Activated T-helper 2 cell treated with anti-CD3 and anti-CD28 coated beads, Interferon-gamma antibody, Interleukin-2, Interleukin-4, amounts not matched to agents 10 μg/mL and 5 μg/mL and 100 μg/mL, durations not matched to agents 14 hours and 24 hours and 36 hours (primary cell): ENCODE measurements at regions not wholly inside any gene's neighbourhood (a gene's known extent, or its start where the extent isn't known, plus 50 kb on each side); places are given as distances from the start of the nearest gene placed in this dataset.

Source experiments
- DNase-seq: peaks from one replicate; pipeline ENCODE4 v3.0.0; 2021; ENCODE audit warnings: low spot score
- H3K27ac Mint-ChIP-seq: one replicate; pipeline ENCODE4 v1.8.0; 2021; ENCODE audit warnings: mixed read lengths
- H3K27me3 Mint-ChIP-seq: one replicate; pipeline ENCODE4 v1.8.0; 2021; ENCODE audit warnings: low read depth, mixed read lengths
- H3K36me3 Mint-ChIP-seq: one replicate; pipeline ENCODE4 v1.8.0; 2021; ENCODE audit warnings: low read depth, mixed read lengths
- H3K4me1 Mint-ChIP-seq: one replicate; pipeline ENCODE4 v1.8.0; 2021; ENCODE audit warnings: low read depth, mixed read lengths
- H3K4me3 Mint-ChIP-seq: one replicate; pipeline ENCODE4 v1.8.0; 2021; ENCODE audit warnings: low read depth, mild to moderate bottlenecking, moderate library complexity, mixed read lengths
- H3K9me3 Mint-ChIP-seq: one replicate; pipeline ENCODE4 v1.8.0; 2021; ENCODE audit warnings: mixed read lengths
- intact Hi-C: fragments of 100-400 bp; cut with micrococcal nuclease; formaldehyde crosslinking; loops from one replicate; pipeline ENCODE4 v1.15.1; 2023

- intact Hi-C loops = no loop called here
- peaks cover 8% of the 10 kb centered on the region for H3K9me3 Mint-ChIP-seq
- H3K4me3 Mint-ChIP-seq = no peak overlapping the region
- H3K27me3 Mint-ChIP-seq = no peaks in the 10 kb centered on the region
- no peaks in the 10 kb centered on the region for H3K36me3 Mint-ChIP-seq
- no peaks in the 10 kb centered on the region for H3K4me1 Mint-ChIP-seq
- DNase-seq = no peak
- no peak overlapping the region for H3K27ac Mint-ChIP-seq
These were observed 348.7 kb upstream of the AJAP1 start for GRCh38 chr1:4305526-4306301.

DNA sequence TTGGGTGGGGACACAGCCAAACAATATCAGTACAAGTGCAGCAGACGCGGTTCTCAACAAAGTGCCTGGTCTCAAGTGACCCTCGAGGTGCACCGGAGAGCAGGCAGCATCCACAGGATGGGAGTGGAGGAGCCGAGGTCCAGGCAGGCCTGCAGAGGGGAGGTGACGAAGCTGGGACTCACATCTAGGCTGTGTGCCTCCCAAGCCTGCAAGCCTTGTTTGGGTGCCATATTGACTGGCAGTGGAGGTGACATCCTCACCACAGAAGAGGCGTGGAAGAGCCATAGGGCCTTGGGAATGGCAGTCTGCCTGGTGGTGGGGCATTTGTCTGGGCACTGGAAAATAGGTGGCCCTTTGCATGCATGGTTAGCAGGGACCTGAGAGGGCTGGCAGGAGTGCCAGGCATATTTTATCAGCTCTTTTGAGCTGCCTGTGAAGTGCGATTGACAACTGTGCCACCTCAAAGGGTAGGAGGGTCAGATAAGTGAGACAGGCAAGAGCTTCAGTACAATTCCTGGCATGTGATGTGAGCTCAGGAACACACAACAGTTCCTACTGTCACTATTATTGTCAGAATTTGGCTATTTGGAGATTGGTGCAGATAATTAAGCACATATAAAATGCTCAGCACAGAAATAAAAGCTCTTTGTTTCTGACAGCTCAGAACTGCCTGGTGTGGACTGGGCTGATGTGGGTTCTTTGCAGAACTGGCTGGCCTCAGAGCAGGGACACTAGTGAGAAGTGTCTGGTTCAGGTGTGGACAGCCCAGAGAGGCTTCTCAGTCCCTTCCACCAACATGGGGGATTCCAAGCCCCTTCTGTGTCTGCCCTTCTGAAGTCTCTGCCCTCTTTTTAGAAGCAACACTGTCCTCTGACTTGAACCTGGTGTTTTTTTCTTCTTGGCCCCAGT, 347.6 kb upstream of the AJAP1 start:
- intact Hi-C loops = no loop called here
- no peaks in the 10 kb centered on the region for H3K27me3 Mint-ChIP-seq
- peaks cover 12% of the 10 kb centered on the region for H3K9me3 Mint-ChIP-seq
- H3K4me3 Mint-ChIP-seq = no peak overlapping the region
- no peaks in the 10 kb centered on the region for H3K4me1 Mint-ChIP-seq
- no peak for DNase-seq
- H3K27ac Mint-ChIP-seq = no peak overlapping the region
- H3K36me3 Mint-ChIP-seq = no peaks in the 10 kb centered on the region

GRCh38 chr1:4307468-4307845, 347.0 kb upstream of the AJAP1 start:
- H3K4me1 Mint-ChIP-seq = no peaks in the 10 kb centered on the region
- no peak overlapping the region for H3K27ac Mint-ChIP-seq
- intact Hi-C loops = no loop called here
- H3K4me3 Mint-ChIP-seq = no peak overlapping the region
- H3K9me3 Mint-ChIP-seq = peaks cover 12% of the 10 kb centered on the region
- no peaks in the 10 kb centered on the region for H3K27me3 Mint-ChIP-seq
- no peaks in the 10 kb centered on the region for H3K36me3 Mint-ChIP-seq
- DNase-seq = no peak

DNA sequence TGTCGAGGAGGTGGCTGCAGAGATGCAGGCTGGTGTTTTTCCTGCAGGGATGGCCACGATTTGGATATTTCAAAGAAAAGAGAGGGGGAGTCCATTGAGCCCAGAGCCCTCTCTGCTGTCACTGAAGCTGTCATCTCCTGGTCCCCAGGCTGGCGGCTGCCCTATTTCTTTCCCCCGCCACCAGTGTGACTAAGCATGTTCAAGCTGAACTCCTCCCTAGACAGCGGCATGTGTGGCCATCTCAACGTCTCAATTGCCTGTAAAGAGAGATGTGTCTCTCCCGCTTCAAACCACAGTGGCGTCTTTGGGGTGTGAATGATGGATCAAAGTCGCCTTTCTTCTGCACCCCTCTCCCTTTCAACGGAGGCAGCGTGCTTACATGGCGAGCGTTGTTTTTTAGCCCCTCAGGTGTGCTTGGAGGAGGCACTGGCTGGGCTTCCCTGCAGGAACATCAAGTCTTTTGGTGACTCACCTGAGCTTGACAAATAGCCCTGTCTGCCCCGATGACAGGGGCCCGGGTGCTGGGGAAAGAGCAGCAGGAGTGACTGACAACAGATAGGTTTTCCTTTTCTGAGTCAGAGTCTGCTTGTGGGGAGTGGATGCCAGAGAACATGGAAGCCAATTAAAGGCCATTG, 346.4 kb upstream of the AJAP1 start:
- Mint-ChIP-seq H3K27ac (no peak overlapping the region), H3K9me3 (peaks cover 13% of the 10 kb centered on the region), H3K36me3 (no peaks in the 10 kb centered on the region), H3K4me3 (no peak overlapping the region), H3K27me3 (no peaks in the 10 kb centered on the region), H3K4me1 (no peaks in the 10 kb centered on the region)
- no peak for DNase-seq
- intact Hi-C loops = no loop called here

DNA sequence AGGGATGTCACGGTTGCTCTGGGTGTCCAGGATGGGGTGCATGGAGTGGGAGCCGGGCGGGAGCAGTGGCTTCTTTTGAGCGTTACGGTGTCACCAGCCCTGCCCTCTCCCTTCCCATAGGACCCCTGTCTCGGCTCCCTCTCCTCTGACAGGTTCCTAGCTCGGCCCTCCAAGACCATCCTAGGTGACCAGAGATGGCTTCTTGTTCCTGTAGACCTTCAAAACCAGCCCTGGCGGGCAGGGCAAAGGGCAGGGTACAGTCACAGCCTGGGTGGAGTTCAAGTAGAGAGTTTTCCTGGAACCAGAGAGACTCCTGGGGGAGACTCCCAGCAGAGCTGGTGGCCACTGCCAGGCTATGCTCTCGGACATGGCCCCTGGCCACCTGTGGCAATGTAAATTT, 345.6 kb upstream of the AJAP1 start:
- no peaks in the 10 kb centered on the region for H3K36me3 Mint-ChIP-seq
- H3K4me1 Mint-ChIP-seq = no peaks in the 10 kb centered on the region
- no peak overlapping the region for H3K27ac Mint-ChIP-seq

DNA sequence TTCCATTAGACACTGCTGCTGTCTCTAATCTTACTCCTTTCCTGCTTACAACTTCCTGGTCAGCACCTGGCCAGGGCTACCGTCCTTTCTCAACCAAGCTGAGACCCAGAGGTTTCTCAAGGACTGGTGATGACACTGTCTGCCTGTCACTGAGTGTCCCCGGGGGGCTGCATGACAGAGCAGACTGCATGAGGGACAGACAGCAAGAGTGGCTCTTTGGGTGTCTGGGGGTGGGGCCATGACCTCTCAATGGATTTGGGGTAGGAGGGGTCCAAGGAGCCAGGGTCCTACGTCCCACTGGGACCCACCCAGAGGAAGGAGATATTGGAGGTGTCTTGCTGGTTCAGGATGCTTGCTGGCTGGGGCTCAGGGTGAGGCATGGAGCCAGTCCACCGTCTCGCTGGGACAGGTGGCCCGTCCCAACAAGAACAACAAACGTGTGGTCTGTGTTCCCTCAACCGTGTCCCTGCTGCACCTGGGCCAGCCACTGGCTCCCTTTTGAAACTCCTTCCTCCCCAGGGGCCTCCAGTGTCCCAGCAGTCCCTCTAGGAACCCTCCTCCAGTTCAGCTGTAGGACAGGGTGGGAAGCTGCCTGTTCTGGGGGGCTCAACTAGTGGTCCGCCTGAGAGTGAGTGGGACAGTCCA, 344.6 kb upstream of the AJAP1 start:
- Mint-ChIP-seq H3K27me3 (no peaks in the 10 kb centered on the region), H3K36me3 (no peaks in the 10 kb centered on the region)
- intact Hi-C loops = no loop called here

More for the DNA sequence above, 345.6 kb upstream of the AJAP1 start:
- H3K27me3 Mint-ChIP-seq = no peaks in the 10 kb centered on the region
- H3K9me3 Mint-ChIP-seq = peaks cover 16% of the 10 kb centered on the region
- intact Hi-C loops = no loop called here
- no peak for DNase-seq
- no peak overlapping the region for H3K4me3 Mint-ChIP-seq

GRCh38 chr1:4310396-4310923, 343.9 kb upstream of the AJAP1 start:
- Mint-ChIP-seq H3K27me3 (no peaks in the 10 kb centered on the region), H3K9me3 (peaks cover 25% of the 10 kb centered on the region), H3K36me3 (no peaks in the 10 kb centered on the region), H3K27ac (no peak overlapping the region), H3K4me1 (no peaks in the 10 kb centered on the region), H3K4me3 (no peak overlapping the region)
- intact Hi-C loops = no loop called here
- no peak for DNase-seq

More for the DNA sequence above, 344.6 kb upstream of the AJAP1 start:
- H3K27ac Mint-ChIP-seq = no peak overlapping the region
- H3K4me1 Mint-ChIP-seq = no peaks in the 10 kb centered on the region
- H3K4me3 Mint-ChIP-seq = no peak overlapping the region
- DNase-seq = no peak
- H3K9me3 Mint-ChIP-seq = peaks cover 21% of the 10 kb centered on the region

DNA sequence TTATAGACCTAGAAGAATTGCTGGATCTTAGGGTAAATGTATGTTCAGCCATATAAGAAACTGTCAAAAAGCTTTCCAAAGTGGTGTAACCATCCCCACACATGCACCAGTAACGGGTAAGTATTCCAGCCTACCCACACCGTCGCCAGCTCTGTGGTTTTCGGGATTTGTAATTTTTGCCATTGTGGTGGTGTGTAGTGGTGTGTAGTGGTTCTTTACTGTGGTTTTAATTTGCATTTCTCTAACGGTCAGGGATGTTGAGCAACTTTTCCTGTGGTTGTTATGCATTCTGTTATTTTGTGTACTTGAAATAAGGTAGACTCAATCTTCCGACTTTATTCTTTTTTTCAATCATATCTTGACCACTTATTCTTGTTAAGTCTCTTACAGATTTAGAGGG, 342.4 kb upstream of the AJAP1 start:
- Mint-ChIP-seq H3K4me1 (no peaks in the 10 kb centered on the region), H3K9me3 (peaks cover 25% of the 10 kb centered on the region), H3K36me3 (no peaks in the 10 kb centered on the region), H3K27me3 (no peaks in the 10 kb centered on the region), H3K27ac (no peak overlapping the region), H3K4me3 (no peak overlapping the region)
- no peak for DNase-seq
- intact Hi-C loops = no loop called here

DNA sequence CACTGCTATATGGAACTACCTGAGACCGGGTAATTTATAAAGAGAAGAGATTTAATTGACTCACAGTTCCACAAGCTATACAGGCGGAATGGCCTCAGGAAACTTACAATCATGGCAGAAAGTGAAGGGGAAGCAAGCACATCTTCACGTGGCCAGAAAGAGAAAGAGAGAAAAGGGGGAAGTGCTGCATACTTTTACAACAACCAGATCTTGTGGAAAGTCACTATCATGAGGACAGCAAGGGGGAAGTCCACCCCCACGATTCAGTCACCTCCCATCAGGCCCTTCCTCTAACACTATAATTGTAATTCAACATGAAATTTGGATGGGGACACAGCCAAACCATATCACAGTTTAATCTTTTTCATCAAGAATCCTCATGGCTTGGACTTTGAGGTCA, 339.2 kb upstream of the AJAP1 start:
- intact Hi-C loops = no loop called here
- Mint-ChIP-seq H3K27me3 (no peaks in the 10 kb centered on the region), H3K27ac (no peak overlapping the region), H3K9me3 (peaks cover 25% of the 10 kb centered on the region), H3K36me3 (no peaks in the 10 kb centered on the region), H3K4me1 (no peaks in the 10 kb centered on the region), H3K4me3 (no peak overlapping the region)
- DNase-seq = no peak

DNA sequence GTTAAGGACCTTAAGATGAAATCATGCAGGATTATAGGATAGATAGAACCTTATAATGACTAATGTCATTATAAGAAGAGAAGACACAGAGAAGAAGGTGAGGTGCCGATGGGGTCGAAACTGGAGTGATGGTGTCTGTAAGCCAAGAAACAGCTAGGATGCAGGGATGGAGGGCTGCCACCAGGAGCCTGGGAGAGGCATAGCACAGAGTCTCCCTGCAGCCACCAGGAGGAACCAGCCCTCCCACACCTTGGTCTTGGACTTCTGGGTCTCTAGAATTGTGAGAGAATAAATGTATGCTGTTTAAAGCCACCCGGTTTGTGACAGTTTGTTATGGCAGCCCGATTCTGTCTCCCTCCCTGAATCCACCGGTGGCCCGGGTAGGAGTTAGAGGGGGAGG, 337.2 kb upstream of the AJAP1 start:
- no peak overlapping the region for H3K4me3 Mint-ChIP-seq
- no peaks in the 10 kb centered on the region for H3K27me3 Mint-ChIP-seq
- no peak overlapping the region for H3K27ac Mint-ChIP-seq
- H3K36me3 Mint-ChIP-seq = no peaks in the 10 kb centered on the region
- intact Hi-C loops = no loop called here
- peaks cover 29% of the 10 kb centered on the region for H3K9me3 Mint-ChIP-seq
- DNase-seq = no peak
- H3K4me1 Mint-ChIP-seq = no peaks in the 10 kb centered on the region

DNA sequence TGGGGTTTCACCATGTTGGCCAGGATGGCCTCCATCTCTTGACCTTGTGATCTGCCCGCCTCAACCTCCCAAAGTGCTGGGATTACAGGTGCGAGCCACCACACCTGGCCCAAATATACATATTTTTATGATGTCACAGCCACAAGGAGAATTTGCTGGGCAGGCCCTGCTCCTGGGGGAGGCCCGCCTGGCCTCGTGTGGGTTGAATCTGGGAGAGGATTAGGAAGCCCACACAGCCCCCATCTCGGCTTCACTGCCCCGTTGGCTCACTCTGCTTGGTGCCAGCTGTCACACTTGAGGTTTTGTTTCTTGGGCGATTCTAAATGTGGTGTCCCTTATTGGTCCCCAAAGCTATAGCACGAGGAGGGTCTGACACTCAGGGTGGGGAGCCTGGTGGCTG, 335.7 kb upstream of the AJAP1 start:
- Mint-ChIP-seq H3K36me3 (no peaks in the 10 kb centered on the region), H3K9me3 (peaks cover 17% of the 10 kb centered on the region), H3K4me1 (no peaks in the 10 kb centered on the region), H3K27me3 (no peaks in the 10 kb centered on the region), H3K4me3 (no peak overlapping the region), H3K27ac (no peak overlapping the region)
- no peak for DNase-seq
- intact Hi-C loops = no loop called here

DNA sequence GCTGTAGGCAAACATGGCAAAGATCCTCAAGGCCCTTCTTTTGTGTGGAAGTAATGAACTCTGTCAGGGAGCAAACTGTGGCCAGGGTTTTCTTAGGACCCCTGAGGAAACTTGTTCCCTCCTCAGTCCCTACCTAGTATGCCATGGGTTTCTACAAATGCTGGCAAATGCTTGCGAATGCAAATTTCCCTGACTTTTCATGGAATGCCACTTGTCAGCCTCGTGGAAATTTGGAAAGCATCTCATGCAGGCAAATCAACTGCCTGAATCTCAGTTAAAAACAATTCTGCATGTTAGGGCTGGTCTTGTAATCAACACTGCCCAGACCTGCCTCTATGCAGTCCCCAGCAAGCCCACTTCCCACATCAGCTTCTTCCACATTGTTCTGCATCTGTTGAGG, 334.9 kb upstream of the AJAP1 start:
- H3K27me3 Mint-ChIP-seq = no peaks in the 10 kb centered on the region
- no peak overlapping the region for H3K27ac Mint-ChIP-seq
- H3K36me3 Mint-ChIP-seq = no peaks in the 10 kb centered on the region
- no peak for DNase-seq
- intact Hi-C loops = no loop called here
- no peak overlapping the region for H3K4me3 Mint-ChIP-seq
- H3K4me1 Mint-ChIP-seq = no peaks in the 10 kb centered on the region
- peaks cover 15% of the 10 kb centered on the region for H3K9me3 Mint-ChIP-seq
